ENCODE measurements at regions not wholly inside any gene's neighbourhood (a gene's known extent, or its start where the extent isn't known, plus 50 kb on each side); places are given as distances from the start of the nearest gene placed in this dataset.

DNA sequence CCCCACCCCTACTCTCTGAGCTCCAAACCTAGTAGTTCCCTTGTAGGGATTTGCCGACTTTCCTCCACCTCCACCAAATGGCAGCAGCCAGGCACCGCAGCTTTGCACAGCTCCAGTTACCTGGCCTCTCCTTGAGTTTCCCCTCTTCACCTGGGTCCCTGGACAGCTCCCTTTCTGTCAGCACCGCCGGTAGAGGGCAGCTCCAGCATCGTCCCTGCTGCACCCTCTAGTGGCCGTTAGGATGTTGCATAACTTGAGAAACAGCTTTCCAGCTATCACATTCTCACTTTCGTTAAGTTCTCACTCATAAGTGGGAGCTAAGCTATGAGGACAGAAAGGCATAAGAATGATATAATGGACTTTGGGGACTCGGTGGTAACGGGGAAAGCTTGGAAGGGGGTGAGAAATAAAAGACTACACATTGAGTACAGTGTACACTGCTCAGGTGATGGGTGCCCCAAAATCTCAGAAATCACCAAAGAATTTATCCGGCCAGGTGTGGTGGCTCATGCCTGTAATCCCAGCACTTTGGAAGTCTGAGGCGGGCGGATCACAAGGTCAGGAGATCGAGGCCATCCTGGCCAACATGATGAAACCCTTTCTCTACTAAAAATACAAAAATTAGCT, 60.4 kb upstream of the OLFM4 start:
- intact Hi-C loops (cut with DNase I), result loop anchor here in 1 of 2 donors (10.0 kb wide), 1 partner anchor 363 kb away; no protein-coding TSS in a partner anchor

DNA sequence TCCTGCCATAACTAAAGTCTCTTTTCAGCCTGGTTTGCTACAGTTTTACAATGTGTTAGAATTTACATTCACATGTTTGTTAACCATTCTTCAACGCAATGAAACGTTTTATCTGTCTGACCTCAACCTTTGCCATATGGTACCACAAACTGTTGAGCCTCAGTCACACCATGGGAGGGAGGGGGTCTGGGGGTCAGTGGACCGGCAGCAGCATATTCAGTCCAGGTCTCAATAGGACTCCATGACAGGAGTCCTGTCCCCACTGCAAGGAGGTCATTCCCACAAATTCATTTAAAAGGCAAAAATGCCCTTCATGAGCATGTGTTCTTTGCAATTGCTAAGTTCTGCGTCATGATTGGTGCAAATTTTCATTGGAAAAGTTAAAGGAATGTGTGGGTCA, 66.6 kb upstream of the OLFM4 start:
- H3K9me3 ChIP-seq (replicated peaks in 1 of 3), result no peaks in the 10 kb centered on the region
- no peak for DNase-seq
- no peak for TF ChIP-seq POLR2A (IDR thresholded peaks at IDR 0.05)
- TF ChIP-seq, protein P1, sequence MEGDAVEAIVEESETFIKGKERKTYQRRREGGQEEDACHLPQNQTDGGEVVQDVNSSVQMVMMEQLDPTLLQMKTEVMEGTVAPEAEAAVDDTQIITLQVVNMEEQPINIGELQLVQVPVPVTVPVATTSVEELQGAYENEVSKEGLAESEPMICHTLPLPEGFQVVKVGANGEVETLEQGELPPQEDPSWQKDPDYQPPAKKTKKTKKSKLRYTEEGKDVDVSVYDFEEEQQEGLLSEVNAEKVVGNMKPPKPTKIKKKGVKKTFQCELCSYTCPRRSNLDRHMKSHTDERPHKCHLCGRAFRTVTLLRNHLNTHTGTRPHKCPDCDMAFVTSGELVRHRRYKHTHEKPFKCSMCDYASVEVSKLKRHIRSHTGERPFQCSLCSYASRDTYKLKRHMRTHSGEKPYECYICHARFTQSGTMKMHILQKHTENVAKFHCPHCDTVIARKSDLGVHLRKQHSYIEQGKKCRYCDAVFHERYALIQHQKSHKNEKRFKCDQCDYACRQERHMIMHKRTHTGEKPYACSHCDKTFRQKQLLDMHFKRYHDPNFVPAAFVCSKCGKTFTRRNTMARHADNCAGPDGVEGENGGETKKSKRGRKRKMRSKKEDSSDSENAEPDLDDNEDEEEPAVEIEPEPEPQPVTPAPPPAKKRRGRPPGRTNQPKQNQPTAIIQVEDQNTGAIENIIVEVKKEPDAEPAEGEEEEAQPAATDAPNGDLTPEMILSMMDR (IDR thresholded peaks at IDR 0.05), result no peak
- no peaks in the 10 kb centered on the region for H3K4me1 ChIP-seq (replicated peaks in 1 of 2)
- H3K27me3 ChIP-seq, result no peaks in the 10 kb centered on the region
- intact Hi-C loops (cut with DNase I), result loop anchor here in 1 of 2 donors (10.0 kb wide), 1 partner anchor 357 kb away; no protein-coding TSS in a partner anchor
- WGBS, 4 donors, result 5 to 32% (median 23%) methylated on average over 3 to 4 of the region's 4 CpGs
- no peak overlapping the region for H3K27ac ChIP-seq
- no peak overlapping the region for H3K4me3 ChIP-seq
- no peaks in the 10 kb centered on the region for H3K36me3 ChIP-seq (replicated peaks in 1 of 2)

More for the DNA sequence above, 60.4 kb upstream of the OLFM4 start:
- DNase-seq, result peak; percentile 57 to 89 (median 76)
- no peak overlapping the region for H3K27ac ChIP-seq
- TF ChIP-seq, protein P1 (IDR thresholded peaks at IDR 0.05), result peak; percentile 71 to 95 (median 90)
- no peak for TF ChIP-seq POLR2A (IDR thresholded peaks at IDR 0.05)
- H3K4me3 ChIP-seq, result no peak overlapping the region
- 17 to 20% (median 19%) methylated on average over 13 of the region's 13 CpGs for WGBS, 4 donors
- H3K27me3 ChIP-seq, result no peaks in the 10 kb centered on the region
- no peaks in the 10 kb centered on the region for H3K9me3 ChIP-seq (replicated peaks in 1 of 3)
- H3K4me1 ChIP-seq (replicated peaks in 1 of 2), result no peaks in the 10 kb centered on the region
- H3K36me3 ChIP-seq (replicated peaks in 1 of 2), result no peaks in the 10 kb centered on the region

DNA sequence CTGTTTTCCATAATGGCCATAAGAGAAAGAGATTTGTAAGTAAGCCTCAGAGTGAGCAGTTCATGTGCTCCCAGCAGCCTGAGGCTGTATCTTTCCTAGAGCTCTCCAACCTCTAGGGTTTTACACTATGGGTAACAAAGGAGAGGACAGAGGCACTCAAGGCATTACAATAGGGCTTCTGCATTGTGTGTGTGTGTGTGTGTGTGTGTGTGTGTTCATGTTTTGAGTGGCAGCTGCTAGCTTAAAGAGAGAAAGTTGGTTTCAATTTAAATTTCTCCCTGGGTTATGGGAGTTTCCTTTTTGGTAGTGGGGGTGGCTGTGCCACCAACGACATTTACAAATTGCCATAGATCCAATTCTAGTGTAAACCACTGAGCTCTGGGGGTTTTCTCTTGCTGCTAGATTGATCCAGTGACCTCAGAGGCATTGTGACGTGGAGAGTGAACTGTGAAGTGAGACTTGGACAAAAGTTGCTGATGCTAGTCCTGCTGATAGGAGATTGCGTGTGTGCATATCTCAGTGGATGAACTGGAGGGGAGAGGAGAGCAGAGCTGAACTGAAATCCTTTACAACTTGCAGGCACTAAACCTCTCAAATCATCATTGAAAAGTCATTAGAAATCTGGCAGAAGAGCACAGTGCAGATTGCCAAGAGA, 67.2 kb upstream of the OLFM4 start:
- Histone ChIP-seq H3K36me3 (replicated peaks in 1 of 2) (no peaks in the 10 kb centered on the region), H3K9me3 (replicated peaks in 1 of 3) (no peaks in the 10 kb centered on the region), H3K4me1 (replicated peaks in 1 of 2) (no peaks in the 10 kb centered on the region), H3K27ac (no peak overlapping the region), H3K4me3 (no peak overlapping the region), H3K27me3 (no peaks in the 10 kb centered on the region)
- intact Hi-C loops (cut with DNase I), result loop anchor here in 1 of 2 donors (10.0 kb wide), 1 partner anchor 357 kb away; no protein-coding TSS in a partner anchor
- DNase-seq, result no peak
- TF ChIP-seq, protein P1 (IDR thresholded peaks at IDR 0.05), result no peak
- TF ChIP-seq POLR2A (IDR thresholded peaks at IDR 0.05), result no peak
- 42 to 56% (median 44%) methylated on average over 3 of the region's 3 CpGs for WGBS, 4 donors

DNA sequence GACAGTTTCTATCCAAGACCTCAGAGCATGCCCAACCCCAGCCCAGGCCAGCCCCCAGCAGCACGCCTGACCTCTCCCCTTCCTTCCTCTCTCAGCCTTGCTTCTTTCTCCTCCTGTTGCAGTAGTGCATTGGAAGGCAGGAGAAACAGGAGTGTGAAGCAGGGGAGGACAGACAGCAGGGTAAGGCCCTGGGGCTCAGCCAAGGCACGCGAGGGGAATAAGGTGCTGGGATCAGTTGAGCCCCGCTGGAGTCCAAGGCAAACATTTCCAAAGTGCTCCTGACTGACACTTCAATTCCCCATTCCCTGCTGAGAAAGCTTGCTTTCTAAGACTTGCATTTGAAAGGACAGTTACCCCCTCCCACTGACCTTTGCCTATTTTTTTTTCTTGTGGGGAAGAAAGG, 73.1 kb upstream of the OLFM4 start:
- intact Hi-C loops (cut with DNase I), result no loop called here
- Histone ChIP-seq H3K27ac (no peak overlapping the region), H3K9me3 (replicated peaks in 1 of 3) (no peaks in the 10 kb centered on the region), H3K27me3 (no peaks in the 10 kb centered on the region), H3K36me3 (replicated peaks in 1 of 2) (no peaks in the 10 kb centered on the region), H3K4me3 (no peak overlapping the region), H3K4me1 (replicated peaks in 1 of 2) (no peaks in the 10 kb centered on the region)
- 18 to 40% (median 34%) methylated on average over 2 to 4 of the region's 4 CpGs for WGBS, 4 donors
- TF ChIP-seq POLR2A (IDR thresholded peaks at IDR 0.05), result no peak
- DNase-seq, result no peak
